Neural cell (in vitro differentiated cells): ENCODE measurements at regions not wholly inside any gene's neighbourhood (a gene's known extent, or its start where the extent isn't known, plus 50 kb on each side); places are given as distances from the start of the nearest gene placed in this dataset.

ENCODE experiments used
- H2AFZ ChIP-seq: fragments of 200-600, 300-800 bp; sonication (generic), shearing (Covaris generic); 2 replicates; pipeline ENCODE4 v1.6.0; 2014; ENCODE audit warnings: low read depth, mild to moderate bottlenecking, antibody characterized with exemption, low read length, moderate library complexity
- H3F3A ChIP-seq: fragments of 200-600 bp; shearing (Covaris generic); 2 replicates; pipeline ENCODE4 v1.6.1; 2016; ENCODE audit warnings: mild to moderate bottlenecking, moderate library complexity, mixed read lengths, antibody characterized with exemption, low read length; ENCODE audit not compliant: insufficient read depth, poor library complexity, severe bottlenecking
- H3K27ac ChIP-seq: fragments of 200-600, 300-800 bp; sonication (generic), shearing (Covaris generic); 2 replicates; pipeline ENCODE4 v1.5.1; 2014; ENCODE audit warnings: mild to moderate bottlenecking, low read length, moderate library complexity
- H3K27me3 ChIP-seq: fragments of 300-800, 200-600 bp; sonication (generic), shearing (Covaris generic); 2 replicates; pipeline ENCODE4 v1.6.0; 2014; ENCODE audit warnings: mild to moderate bottlenecking, low read depth, low read length, moderate library complexity; ENCODE audit not compliant: insufficient read depth
- H3K36me3 ChIP-seq: fragments of 300-800, 200-600 bp; sonication (generic), shearing (Covaris generic); 2 replicates; pipeline ENCODE4 v1.5.1; 2014; ENCODE audit warnings: mild to moderate bottlenecking, antibody characterized with exemption, low read length, moderate library complexity; ENCODE audit not compliant: insufficient read depth
- H3K4me2 ChIP-seq: fragments of 300-800, 200-600 bp; sonication (generic), shearing (Covaris generic); 2 replicates; pipeline ENCODE4 v1.6.0; 2014; ENCODE audit warnings: mild to moderate bottlenecking, low read length
- H3K4me3 ChIP-seq: fragments of 300-800, 200-600 bp; sonication (generic), shearing (Covaris generic); 2 replicates; pipeline ENCODE4 v1.5.1; 2014; ENCODE audit warnings: mild to moderate bottlenecking, low read length, moderate library complexity
- H3K79me2 ChIP-seq: fragments of 200-600 bp; shearing (Covaris generic); replicated peaks from 2 replicates; pipeline ENCODE4 v1.6.0; 2014; ENCODE audit warnings: mild to moderate bottlenecking, low read length, moderate library complexity; ENCODE audit not compliant: insufficient read depth
- H3K9ac ChIP-seq: fragments of 300-800, 200-600 bp; sonication (generic), shearing (Covaris generic); 2 replicates; pipeline ENCODE4 v1.6.1; 2016; ENCODE audit warnings: mild to moderate bottlenecking, low read length, mixed read lengths
- H3K9me2 ChIP-seq: fragments of 200-600 bp; shearing (Covaris generic); 2 replicates; pipeline ENCODE4 v1.6.1; 2016; ENCODE audit warnings: mild to moderate bottlenecking, low read length, mixed read lengths; ENCODE audit not compliant: insufficient read depth
- H3K9me3 ChIP-seq: fragments of 200-600, 300-800 bp; sonication (generic), shearing (Covaris generic); 2 replicates; pipeline ENCODE4 v1.6.1; 2016; ENCODE audit warnings: mild to moderate bottlenecking, mixed run types, low read length, moderate library complexity, mixed read lengths
- H4K20me1 ChIP-seq: fragments of 200-600 bp; shearing (Covaris generic); 2 replicates; pipeline ENCODE4 v1.6.1; 2016; ENCODE audit warnings: mild to moderate bottlenecking, mixed run types; ENCODE audit not compliant: insufficient read depth
- EP300 ChIP-seq: fragments of 450-650 bp; conservative IDR thresholded peaks from 2 replicates; pipeline ENCODE4 v1.6.1; 2014; ENCODE audit warnings: antibody characterized with exemption, mild to moderate bottlenecking, moderate library complexity; ENCODE audit not compliant: poor library complexity, severe bottlenecking
- EZH2 ChIP-seq: fragments of 200-600, 300-800 bp; shearing (Covaris generic), sonication (generic); IDR thresholded peaks from 2 replicates; pipeline ENCODE4 v1.6.1; 2014; ENCODE audit warnings: antibody characterized with exemption, low read length, borderline replicate concordance, mild to moderate bottlenecking; ENCODE audit not compliant: insufficient read depth, poor library complexity, severe bottlenecking
- MXI1 ChIP-seq: fragments of 450-650 bp; conservative IDR thresholded peaks from 2 replicates; pipeline ENCODE4 v1.6.1; 2014; ENCODE audit warnings: antibody characterized with exemption, mild to moderate bottlenecking; ENCODE audit not compliant: poor library complexity, severe bottlenecking
- POLR2AphosphoS5 ChIP-seq: IDR thresholded peaks from 2 replicates; pipeline ENCODE4 v1.6.1; 2012
- RAD21 ChIP-seq: fragments of 450-650 bp; conservative IDR thresholded peaks from 2 replicates; pipeline ENCODE4 v1.6.1; 2014; ENCODE audit warnings: antibody characterized with exemption, mild to moderate bottlenecking, moderate library complexity
- SMC3 ChIP-seq: fragments of 450-650 bp; conservative IDR thresholded peaks from 2 replicates; pipeline ENCODE4 v1.6.1; 2014; ENCODE audit warnings: antibody characterized with exemption, mild to moderate bottlenecking, moderate library complexity; ENCODE audit not compliant: poor library complexity
- TAF1 ChIP-seq: IDR thresholded peaks from 2 replicates; pipeline ENCODE4 v1.6.1; 2012; ENCODE audit warnings: low read depth
- TF ChIP-seq, protein P1 (sequence below): IDR thresholded peaks from 2 replicates; pipeline ENCODE4 v1.6.1; 2012; ENCODE audit warnings: borderline replicate concordance
- TF ChIP-seq, protein P2 (sequence below): fragments of 450-650 bp; IDR thresholded peaks from 2 replicates; pipeline ENCODE4 v1.5.1; 2014; ENCODE audit warnings: antibody characterized with exemption, mild to moderate bottlenecking, moderate library complexity; ENCODE audit not compliant: poor library complexity, severe bottlenecking

DNA sequence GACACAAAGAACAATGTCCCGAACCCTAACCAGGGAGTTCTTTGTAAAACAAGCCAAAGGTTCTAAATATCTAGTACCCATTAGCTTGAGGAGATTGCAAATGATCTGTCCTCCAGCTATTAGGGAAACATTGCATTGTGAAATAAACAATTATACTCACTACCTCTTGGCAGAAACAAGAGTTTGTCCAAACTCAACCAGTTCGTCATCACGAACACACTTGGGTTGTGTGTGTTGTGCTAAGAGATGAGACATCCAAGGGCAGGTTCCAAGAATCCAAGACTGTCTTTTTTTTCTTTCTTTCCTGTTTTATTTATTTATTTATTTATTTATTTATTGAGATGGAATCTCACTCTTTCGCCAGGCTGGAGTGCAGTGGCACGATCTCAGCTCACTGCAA, 793.1 kb upstream of the AUTS2 start:
- H3K9me3 ChIP-seq: no peaks in the 10 kb centered on the region
- no peak overlapping the region for H2AFZ ChIP-seq
- TF ChIP-seq, protein P1, sequence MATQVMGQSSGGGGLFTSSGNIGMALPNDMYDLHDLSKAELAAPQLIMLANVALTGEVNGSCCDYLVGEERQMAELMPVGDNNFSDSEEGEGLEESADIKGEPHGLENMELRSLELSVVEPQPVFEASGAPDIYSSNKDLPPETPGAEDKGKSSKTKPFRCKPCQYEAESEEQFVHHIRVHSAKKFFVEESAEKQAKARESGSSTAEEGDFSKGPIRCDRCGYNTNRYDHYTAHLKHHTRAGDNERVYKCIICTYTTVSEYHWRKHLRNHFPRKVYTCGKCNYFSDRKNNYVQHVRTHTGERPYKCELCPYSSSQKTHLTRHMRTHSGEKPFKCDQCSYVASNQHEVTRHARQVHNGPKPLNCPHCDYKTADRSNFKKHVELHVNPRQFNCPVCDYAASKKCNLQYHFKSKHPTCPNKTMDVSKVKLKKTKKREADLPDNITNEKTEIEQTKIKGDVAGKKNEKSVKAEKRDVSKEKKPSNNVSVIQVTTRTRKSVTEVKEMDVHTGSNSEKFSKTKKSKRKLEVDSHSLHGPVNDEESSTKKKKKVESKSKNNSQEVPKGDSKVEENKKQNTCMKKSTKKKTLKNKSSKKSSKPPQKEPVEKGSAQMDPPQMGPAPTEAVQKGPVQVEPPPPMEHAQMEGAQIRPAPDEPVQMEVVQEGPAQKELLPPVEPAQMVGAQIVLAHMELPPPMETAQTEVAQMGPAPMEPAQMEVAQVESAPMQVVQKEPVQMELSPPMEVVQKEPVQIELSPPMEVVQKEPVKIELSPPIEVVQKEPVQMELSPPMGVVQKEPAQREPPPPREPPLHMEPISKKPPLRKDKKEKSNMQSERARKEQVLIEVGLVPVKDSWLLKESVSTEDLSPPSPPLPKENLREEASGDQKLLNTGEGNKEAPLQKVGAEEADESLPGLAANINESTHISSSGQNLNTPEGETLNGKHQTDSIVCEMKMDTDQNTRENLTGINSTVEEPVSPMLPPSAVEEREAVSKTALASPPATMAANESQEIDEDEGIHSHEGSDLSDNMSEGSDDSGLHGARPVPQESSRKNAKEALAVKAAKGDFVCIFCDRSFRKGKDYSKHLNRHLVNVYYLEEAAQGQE: no peak
- TF ChIP-seq POLR2AphosphoS5: no peak
- TF ChIP-seq MXI1: no peak
- no peak for TF ChIP-seq TAF1
- TF ChIP-seq EP300: no peak
- TF ChIP-seq, protein P2, sequence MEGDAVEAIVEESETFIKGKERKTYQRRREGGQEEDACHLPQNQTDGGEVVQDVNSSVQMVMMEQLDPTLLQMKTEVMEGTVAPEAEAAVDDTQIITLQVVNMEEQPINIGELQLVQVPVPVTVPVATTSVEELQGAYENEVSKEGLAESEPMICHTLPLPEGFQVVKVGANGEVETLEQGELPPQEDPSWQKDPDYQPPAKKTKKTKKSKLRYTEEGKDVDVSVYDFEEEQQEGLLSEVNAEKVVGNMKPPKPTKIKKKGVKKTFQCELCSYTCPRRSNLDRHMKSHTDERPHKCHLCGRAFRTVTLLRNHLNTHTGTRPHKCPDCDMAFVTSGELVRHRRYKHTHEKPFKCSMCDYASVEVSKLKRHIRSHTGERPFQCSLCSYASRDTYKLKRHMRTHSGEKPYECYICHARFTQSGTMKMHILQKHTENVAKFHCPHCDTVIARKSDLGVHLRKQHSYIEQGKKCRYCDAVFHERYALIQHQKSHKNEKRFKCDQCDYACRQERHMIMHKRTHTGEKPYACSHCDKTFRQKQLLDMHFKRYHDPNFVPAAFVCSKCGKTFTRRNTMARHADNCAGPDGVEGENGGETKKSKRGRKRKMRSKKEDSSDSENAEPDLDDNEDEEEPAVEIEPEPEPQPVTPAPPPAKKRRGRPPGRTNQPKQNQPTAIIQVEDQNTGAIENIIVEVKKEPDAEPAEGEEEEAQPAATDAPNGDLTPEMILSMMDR: no peak
- no peak for TF ChIP-seq RAD21
- TF ChIP-seq EZH2: no peak
- no peak for TF ChIP-seq SMC3
- no peaks in the 10 kb centered on the region for H3F3A ChIP-seq
- H3K4me3 ChIP-seq: no peak overlapping the region
- H3K9me2 ChIP-seq: no peaks in the 10 kb centered on the region
- H4K20me1 ChIP-seq: no peaks in the 10 kb centered on the region
- no peak overlapping the region for H3K9ac ChIP-seq
- H3K27ac ChIP-seq: no peak overlapping the region
- H3K27me3 ChIP-seq: no peaks in the 10 kb centered on the region
- no peaks in the 10 kb centered on the region for H3K36me3 ChIP-seq
- H3K4me2 ChIP-seq: no peak overlapping the region
- no peaks in the 10 kb centered on the region for H3K79me2 ChIP-seq

DNA sequence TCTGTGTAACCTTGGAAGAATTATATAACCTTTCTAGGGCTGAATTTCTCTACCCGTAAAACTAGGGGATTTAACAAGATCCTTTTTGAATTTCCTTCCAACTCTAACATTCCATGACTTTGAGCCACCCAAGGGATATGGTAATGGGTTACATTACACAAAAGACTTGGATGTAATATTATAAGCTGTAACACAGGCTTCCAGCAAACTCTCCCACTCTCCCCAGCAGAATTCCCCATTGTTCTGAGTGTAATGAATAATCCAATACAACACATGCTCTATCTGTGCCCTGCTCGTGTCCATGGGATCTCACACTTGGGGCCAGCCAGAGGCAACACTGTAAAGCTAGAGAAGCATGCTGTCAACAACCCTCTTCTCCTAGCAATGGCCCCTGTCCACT, 790.6 kb upstream of the AUTS2 start:
- no peak overlapping the region for H3K4me3 ChIP-seq
- H2AFZ ChIP-seq: no peak overlapping the region
- no peak for TF ChIP-seq EP300
- H3K36me3 ChIP-seq: no peaks in the 10 kb centered on the region
- no peak overlapping the region for H3K9ac ChIP-seq
- H3K9me3 ChIP-seq: no peaks in the 10 kb centered on the region
- no peaks in the 10 kb centered on the region for H3F3A ChIP-seq
- no peaks in the 10 kb centered on the region for H3K27me3 ChIP-seq
- no peaks in the 10 kb centered on the region for H3K79me2 ChIP-seq
- H3K27ac ChIP-seq: peak overlapping the region; percentile 19
- no peaks in the 10 kb centered on the region for H3K9me2 ChIP-seq
- H3K4me2 ChIP-seq: no peak overlapping the region
- no peaks in the 10 kb centered on the region for H4K20me1 ChIP-seq

DNA sequence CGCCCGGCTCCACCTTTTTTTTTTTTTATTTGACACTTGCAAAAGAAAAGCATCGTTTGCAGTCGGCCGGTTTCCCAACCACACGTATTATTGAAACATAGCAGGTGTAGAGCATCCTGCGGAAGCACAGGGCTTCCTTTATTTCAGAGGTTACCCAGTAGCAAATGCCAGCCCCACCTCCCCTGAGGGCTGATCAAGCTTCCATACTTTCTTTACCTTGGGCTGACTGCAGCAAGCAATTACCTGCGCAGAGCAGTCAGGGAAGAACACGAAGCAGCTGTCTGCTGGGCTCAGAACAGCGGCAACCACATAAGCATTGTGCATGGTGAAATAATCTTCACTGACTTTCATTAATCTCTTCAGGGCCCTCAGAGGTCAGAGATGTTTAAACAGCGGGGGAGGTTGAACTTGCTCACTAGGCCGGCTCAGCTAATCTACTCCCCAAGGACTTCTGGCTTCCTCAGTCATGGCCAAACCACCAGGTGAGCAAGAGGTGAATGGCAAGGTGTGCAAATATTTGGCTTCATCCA, 784.7 kb upstream of the AUTS2 start:
- no peaks in the 10 kb centered on the region for H3K9me2 ChIP-seq
- H3K36me3 ChIP-seq: no peaks in the 10 kb centered on the region
- H4K20me1 ChIP-seq: no peaks in the 10 kb centered on the region
- H3K4me3 ChIP-seq: no peak overlapping the region
- H3K27me3 ChIP-seq: no peaks in the 10 kb centered on the region
- no peak overlapping the region for H3K9ac ChIP-seq
- H3K4me2 ChIP-seq: no peak overlapping the region
- no peak overlapping the region for H3K27ac ChIP-seq
- no peaks in the 10 kb centered on the region for H3K9me3 ChIP-seq
- TF ChIP-seq EZH2 (no peak), POLR2AphosphoS5 (no peak), MXI1 (no peak), RAD21 (no peak), TAF1 (no peak), EP300 (no peak), SMC3 (no peak)
- TF ChIP-seq, protein P2: no peak
- no peak overlapping the region for H2AFZ ChIP-seq
- H3K79me2 ChIP-seq: no peaks in the 10 kb centered on the region
- no peaks in the 10 kb centered on the region for H3F3A ChIP-seq
